DMS114 treated with DMSO at 0.1 percent for 48 hours (cell line): ENCODE measurements at regions not wholly inside any gene's neighbourhood (a gene's known extent, or its start where the extent isn't known, plus 50 kb on each side); places are given as distances from the start of the nearest gene placed in this dataset.

Experiments
- DNase-seq: peaks from one replicate; lab custom pipeline; 2025; ENCODE audit not compliant: unreplicated experiment; lab: John Stamatoyannopoulos, UW

DNA sequence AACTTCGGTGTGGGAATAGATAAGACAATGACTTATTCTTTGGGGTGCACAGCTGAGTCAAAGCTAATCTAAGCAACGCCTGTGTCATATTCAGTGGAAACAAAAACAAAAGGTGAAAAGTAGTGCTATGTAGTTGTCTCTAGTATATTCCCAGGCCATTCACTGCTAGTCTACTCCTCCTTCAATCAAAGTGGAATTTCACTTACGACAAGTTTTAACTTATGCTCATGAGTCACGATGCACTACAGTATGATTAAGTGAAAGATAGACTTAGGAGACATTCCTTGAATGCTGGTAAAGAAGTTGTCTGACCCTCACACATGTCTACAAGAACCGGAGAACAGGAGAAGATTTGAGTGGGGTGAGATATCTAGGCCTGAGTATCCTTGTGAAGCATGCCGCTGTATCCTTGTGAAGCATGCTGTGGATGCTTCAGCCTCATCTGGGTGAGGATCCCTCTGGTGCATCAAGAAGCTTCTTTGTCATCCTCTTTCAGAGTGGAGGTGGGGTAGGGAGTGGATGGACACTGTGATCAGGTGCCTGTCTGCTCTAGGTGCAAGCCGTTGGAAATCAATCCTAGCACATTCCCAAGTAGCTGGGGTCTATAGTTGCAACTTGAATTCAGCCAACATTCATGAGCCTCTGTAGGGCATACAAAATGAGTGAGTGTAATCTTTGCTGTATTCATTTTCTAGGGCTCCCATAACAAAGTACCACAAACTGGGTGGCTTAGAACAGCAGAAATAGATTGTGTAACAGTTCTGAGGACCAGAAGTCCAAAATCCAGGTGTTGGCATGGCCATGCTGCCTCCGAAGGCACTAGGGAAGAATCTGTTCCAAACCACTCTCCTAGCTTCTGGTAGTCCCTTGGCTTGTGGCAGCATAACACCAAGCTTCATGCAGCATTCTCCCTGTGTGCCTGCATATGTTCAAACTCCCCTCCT, 173.5 kb upstream of the FN1 start:
- no peak for DNase-seq

GRCh38 chr2:215607766-215608165, 171.9 kb upstream of the FN1 start:
- DNase-seq, result no peak

DNA sequence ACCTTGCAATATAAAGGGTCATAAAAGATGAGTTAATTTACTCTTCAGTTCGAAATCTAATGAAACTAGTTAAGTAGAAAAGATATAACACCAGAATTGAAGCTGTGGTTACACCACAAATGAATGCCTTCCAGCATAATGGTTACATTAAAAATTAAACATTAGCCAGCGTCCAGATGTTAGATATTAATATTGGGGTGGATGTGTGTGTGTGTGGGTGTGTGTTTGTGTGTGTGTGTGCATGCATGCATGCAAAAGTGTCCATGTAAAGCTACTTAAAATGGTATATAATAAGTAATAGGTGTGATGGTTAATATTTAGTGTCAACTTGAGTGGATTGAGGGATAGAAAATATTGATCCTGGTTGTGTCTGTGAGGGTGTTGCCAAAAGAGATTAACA, 170.4 kb upstream of the FN1 start:
- DNase-seq, result no peak

GRCh38 chr2:215605214-215605613, 169.3 kb upstream of the FN1 start:
- no peak for DNase-seq

DNA sequence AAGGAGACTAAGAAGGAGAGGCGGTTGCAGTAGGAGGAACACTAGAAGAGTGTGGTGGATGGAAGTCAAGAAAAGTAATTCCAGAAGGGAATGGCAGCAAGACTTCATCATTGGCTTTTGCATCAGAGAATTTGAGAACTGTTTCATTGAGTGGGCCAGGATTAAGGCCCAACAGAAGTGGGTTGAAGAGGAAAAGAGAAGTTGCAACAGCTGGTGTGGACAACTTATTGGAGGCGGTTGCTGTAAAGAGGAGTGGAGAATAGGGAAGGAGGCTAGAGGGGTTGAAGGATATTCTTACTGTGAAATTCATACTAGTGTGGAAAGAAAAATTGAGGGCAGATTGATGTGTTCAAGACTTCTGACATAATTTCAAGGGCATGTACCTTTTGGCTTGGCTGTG, 168.7 kb upstream of the FN1 start:
- no peak for DNase-seq

GRCh38 chr2:215603440-215603839, 167.6 kb upstream of the FN1 start:
- no peak for DNase-seq

DNA sequence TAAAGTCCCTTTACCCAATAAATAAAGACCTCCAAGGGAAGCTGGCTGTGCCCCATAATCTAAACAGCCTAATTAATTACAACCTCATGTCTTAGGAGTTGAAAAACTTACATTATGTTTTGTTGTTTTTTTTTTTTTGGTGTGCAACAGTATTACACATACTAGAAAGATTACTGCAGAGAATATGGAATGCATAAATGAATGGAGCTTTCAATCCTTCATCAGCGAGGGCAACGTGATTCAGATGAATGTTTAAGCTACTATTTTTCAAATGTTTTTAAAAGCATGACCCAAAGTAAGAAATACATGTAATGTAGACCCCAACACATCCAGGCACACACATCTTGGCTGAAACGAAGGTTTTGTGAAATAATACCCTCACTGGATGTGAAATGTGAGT, 167.1 kb upstream of the FN1 start:
- DNase-seq, result no peak

- DNase-seq, result no peak
Observed at GRCh38 chr2:215601990-215602721, 166.3 kb upstream of the FN1 start.

DNA sequence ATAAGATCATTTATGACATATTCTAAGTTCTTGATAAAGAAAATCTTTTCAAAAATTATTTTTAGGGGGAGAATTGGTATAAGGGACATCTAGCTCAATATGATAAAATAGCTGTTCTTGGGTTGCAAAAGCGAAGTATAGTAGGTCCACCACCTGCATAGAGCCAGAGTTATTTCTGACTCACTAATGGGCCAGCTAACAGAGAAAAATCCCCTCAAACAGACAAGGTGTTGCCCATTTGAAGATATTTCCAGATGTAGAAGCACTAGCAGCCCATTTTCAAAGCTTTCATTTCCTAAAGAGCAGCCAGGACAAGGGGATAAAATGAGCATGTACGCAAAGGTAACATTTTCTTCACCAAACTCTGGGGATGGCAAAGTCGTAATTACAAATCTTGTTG, 165.7 kb upstream of the FN1 start:
- no peak for DNase-seq

GRCh38 chr2:215598376-215598975, 162.6 kb upstream of the FN1 start:
- DNase-seq, result no peak

DNA sequence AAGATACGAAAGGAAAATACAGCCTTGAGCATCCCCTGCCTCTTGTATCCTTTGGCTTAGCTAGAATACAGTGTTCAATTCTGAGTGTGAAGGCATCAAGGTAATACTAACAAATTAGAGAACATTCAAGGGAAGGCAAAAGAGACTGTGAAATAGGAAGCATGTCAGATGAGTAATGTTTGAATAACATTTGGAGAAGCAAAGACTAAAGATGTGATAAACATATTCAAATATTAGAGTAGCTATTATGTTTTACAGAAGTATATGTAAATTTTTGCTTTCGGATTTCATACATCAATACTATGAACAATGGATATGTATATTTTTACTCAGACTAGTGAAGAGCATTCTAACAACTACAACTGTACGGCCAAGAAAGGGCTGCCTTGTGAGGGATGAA, 161.7 kb upstream of the FN1 start:
- no peak for DNase-seq

- DNase-seq, result no peak
Observed at GRCh38 chr2:215594766-215595165, 158.9 kb upstream of the FN1 start.

DNA sequence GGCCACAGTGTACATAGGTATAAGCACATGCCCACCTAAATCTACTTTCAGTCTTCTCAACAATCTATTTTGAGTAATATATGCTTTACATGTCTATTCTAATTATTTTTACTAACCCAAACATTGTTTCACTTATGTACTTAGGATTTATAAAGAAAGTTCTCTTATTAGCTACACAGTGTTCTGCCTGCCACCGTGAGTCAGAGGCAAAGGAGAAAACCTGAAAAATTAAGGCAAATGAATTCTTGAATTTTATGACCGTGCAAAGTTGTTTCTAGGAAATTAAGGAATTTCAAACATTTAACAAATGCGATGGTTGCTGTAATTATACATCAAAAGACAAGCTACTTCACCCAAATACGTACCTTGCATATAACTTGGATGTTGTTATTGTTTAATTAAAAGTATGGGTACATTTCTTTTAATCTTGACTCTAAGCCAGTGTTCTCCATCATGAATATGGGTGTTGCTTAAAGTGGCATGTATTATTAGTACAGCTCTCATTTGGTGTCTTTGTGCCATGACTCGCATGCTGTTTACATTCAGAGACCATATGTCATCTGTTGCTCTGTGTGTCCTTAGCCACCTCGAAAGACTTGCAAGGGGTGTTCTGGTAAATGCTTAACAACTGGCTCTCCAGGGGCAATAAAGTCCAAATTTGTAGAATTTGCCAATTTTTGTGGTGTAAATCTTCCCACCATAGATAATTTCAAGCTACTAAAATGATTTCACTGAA, 154.3 kb upstream of the FN1 start:
- DNase-seq, result no peak

DNA sequence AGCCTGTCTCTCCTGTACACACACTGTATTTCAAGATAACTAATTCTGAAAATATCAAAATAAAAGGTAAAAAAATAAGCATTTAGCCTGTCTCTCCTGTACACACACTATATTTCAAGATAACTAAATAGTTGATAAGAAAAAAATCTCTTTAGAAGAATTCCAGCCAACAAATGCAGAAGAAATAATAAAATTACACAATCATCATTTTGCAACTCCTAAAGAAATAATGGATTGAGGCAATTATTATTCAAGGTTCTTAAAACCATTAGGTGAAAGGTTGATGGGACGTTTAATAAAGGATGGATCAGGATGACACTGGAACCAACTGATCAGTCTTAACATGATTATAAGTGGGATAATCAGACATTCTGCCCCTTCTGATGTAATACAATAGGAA, 148.0 kb upstream of the FN1 start:
- DNase-seq, result no peak

- DNase-seq, result no peak
Observed at GRCh38 chr2:215579809-215580208, 143.9 kb upstream of the FN1 start.

DNA sequence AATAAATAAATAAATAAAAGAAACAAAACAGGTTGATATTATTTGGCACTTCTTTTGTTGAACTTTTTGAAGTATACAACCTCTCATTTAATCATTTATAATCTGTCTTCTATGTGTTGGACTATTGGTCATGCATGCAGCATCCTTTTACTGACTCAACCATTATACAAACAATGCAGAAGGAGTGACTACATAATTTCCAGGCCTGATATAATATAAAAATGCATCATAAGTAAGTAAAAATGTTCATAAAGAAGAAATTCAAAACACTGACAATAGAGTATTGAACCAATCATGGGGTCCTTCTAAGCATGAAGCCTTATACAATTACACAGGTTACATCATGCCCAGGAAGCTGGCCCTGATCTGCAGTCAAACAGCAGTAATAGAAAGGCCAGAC, 141.5 kb upstream of the FN1 start:
- no peak for DNase-seq

GRCh38 chr2:215576572-215576971, 140.7 kb upstream of the FN1 start:
- no peak for DNase-seq

DNA sequence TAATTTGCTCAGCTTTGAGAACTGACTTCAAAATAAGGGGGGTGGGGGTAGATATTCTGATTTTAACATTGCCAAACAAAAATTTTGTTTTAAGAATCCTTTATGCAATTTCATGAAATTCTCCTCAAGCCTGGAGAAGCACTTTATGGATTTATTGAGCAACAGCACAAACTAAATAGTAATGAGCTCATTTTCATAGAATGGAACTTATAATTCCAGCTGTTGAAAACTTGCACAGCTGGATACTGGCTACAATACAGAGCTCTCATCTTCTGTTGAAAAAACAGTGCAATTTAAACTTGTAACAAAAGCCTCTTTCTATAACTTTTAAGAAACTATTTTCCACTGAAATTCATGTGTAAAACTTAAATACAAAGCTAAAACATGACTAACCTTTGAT, 137.6 kb upstream of the FN1 start:
- DNase-seq, result no peak

GRCh38 chr2:215572341-215572848, 136.5 kb upstream of the FN1 start:
- no peak for DNase-seq

- no peak for DNase-seq
Observed at GRCh38 chr2:215571689-215572088, 135.8 kb upstream of the FN1 start.

DNA sequence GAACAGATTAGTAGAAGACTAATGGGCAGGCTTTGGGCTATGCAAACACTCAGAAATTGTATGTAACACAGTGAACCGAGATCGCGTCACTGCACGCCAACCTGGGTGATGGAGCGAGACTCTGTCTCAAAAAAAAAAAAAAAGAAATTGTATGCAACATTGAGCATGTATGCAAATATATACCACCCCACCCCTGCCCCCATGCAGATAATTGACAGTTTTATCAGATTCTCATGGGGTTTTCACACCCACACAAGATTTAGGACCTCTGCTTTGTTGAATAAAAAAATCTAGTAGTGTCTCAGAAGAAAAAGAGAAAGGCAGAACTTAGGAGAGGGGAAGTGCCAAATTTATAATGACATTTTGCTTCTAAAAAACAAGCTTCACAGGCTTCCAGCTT, 131.6 kb upstream of the FN1 start:
- no peak for DNase-seq
